Endothelial cell of umbilical vein (primary cell): ENCODE measurements at regions not wholly inside any gene's neighbourhood (a gene's known extent, or its start where the extent isn't known, plus 50 kb on each side); places are given as distances from the start of the nearest gene placed in this dataset.

Experiments
- BruUV-seq: library from RNA; stranded (reverse); fragments of 400-500 nt; replicated peaks from 2 replicates; lab custom pipeline; 2021; lab: Mats Ljungman, UMichigan
- CTCF ChIA-PET: fragments of 300-600, 350-600 bp; sonication (Branson Sonifier 250); formaldehyde crosslinking; loops from one replicate; lab custom pipeline; 2021; ENCODE audit warnings: antibody characterized with exemption, inconsistent platforms; lab: Charles Lee
- POLR2A ChIA-PET: fragments of 300-600, 350-600 bp; sonication (Branson Sonifier 250); formaldehyde crosslinking; loops from one replicate; lab custom pipeline; 2021; ENCODE audit warnings: antibody characterized with exemption, inconsistent platforms; lab: Charles Lee
- DNase-seq: peaks from one replicate; pipeline ENCODE4 v3.0.0-alpha.2; 2011; ENCODE audit warnings: low read depth, low spot score
- FAIRE-seq: peaks from 2 replicates; lab custom pipeline; 2011; peaks lifted over from hg19 to GRCh38; lab: Jason Lieb, UNC
- H2AFZ ChIP-seq: 2 replicates; pipeline ENCODE4 v1.6.0; 2012; ENCODE audit warnings: low read depth, low read length, control low read depth, inconsistent platforms
- H3K27ac ChIP-seq: 2 replicates; pipeline ENCODE4 v1.5.1; 2011; ENCODE audit warnings: low read depth, mild to moderate bottlenecking, control low read depth, low read length, moderate library complexity; ENCODE audit not compliant: insufficient read depth
- H3K27me3 ChIP-seq, 2 experiments: 2 replicates each; pipeline versions ENCODE4 v1.6.0 to v1.6.1; 2011; ENCODE audit warnings: low read length in 2 of 2, mixed read lengths in 1 of 2; ENCODE audit not compliant: control insufficient read depth in 2 of 2, insufficient read depth in 2 of 2
- H3K36me3 ChIP-seq, 2 experiments: 2 replicates in 1 of 2; 3 replicates in 1 of 2; pipeline ENCODE4 v1.5.1; 2011; ENCODE audit warnings: low read length in 2 of 2, mild to moderate bottlenecking in 1 of 2, moderate library complexity in 1 of 2; ENCODE audit not compliant: control insufficient read depth in 2 of 2, insufficient read depth in 2 of 2; ENCODE audit errors: extremely low read depth in 1 of 2
- H3K4me1 ChIP-seq: 3 replicates; pipeline ENCODE4 v1.5.1; 2011; ENCODE audit warnings: mild to moderate bottlenecking, low read length; ENCODE audit not compliant: control insufficient read depth, insufficient read depth; ENCODE audit errors: extremely low read depth
- H3K4me2 ChIP-seq: 2 replicates; pipeline ENCODE4 v1.6.1; 2011; ENCODE audit warnings: low read length, control low read depth, mixed read lengths; ENCODE audit not compliant: insufficient read depth
- H3K4me3 ChIP-seq, 3 experiments: fragments of 200-600 bp in 1 of 3; sonication (generic), shearing (Covaris generic) in 1 of 3; replicated peaks in 1 of 3; 2 replicates each; pipeline ENCODE4 v1.5.1; 2011 to 2016; ENCODE audit warnings: control low read depth in 3 of 3, low read length in 3 of 3, mild to moderate bottlenecking in 2 of 3, inconsistent platforms in 1 of 3, low read depth in 1 of 3, moderate library complexity in 1 of 3; ENCODE audit not compliant: insufficient read depth in 1 of 3
- H3K79me2 ChIP-seq: 2 replicates; pipeline ENCODE4 v1.6.0; 2012; ENCODE audit warnings: low read length, inconsistent platforms; ENCODE audit not compliant: control insufficient read depth, insufficient read depth
- H3K9ac ChIP-seq: replicated peaks from 2 replicates; pipeline ENCODE3; 2011; ENCODE audit warnings: low read length, control low read depth; ENCODE audit not compliant: insufficient read depth; ENCODE audit errors: extremely low read depth
- H3K9me1 ChIP-seq: replicated peaks from 3 replicates; pipeline ENCODE4 v1.6.0; 2011; ENCODE audit warnings: mild to moderate bottlenecking, low read length; ENCODE audit not compliant: control insufficient read depth, insufficient read depth; ENCODE audit errors: extremely low read depth
- H3K9me3 ChIP-seq: replicated peaks from 2 replicates; pipeline ENCODE4 v1.5.1; 2012; ENCODE audit warnings: low read length, inconsistent platforms; ENCODE audit not compliant: control insufficient read depth, insufficient read depth
- H4K20me1 ChIP-seq: replicated peaks from 2 replicates; pipeline ENCODE3; 2011; ENCODE audit warnings: mild to moderate bottlenecking, low read length; ENCODE audit not compliant: control insufficient read depth, insufficient read depth; ENCODE audit errors: extremely low read depth
- CTCF ChIP-seq, 2 donors: IDR thresholded peaks; 1 replicate in 1 of 2; 2 replicates in 1 of 2; pipeline ENCODE4 v1.5.1; 2011; ENCODE audit warnings: low read length in 2 of 2, mild to moderate bottlenecking in 2 of 2, moderate library complexity in 2 of 2, control low read depth in 1 of 2, inconsistent platforms in 1 of 2, low read depth in 1 of 2; ENCODE audit not compliant: insufficient read depth in 1 of 2; ENCODE audit errors: extremely low read depth in 1 of 2
- EZH2 ChIP-seq: IDR thresholded peaks from 2 replicates; pipeline ENCODE4 v1.6.1; 2012; ENCODE audit warnings: borderline replicate concordance, low read depth, mild to moderate bottlenecking, moderate library complexity, low read length, inconsistent platforms; ENCODE audit not compliant: severe bottlenecking
- FOS ChIP-seq: IDR thresholded peaks from 2 replicates; pipeline ENCODE4 v1.6.1; 2011; ENCODE audit warnings: mild to moderate bottlenecking, low read length, moderate library complexity, borderline replicate concordance; ENCODE audit not compliant: insufficient read depth
- GATA2 ChIP-seq: IDR thresholded peaks from 2 replicates; pipeline ENCODE4 v1.7.0; 2011; ENCODE audit warnings: low read depth, mild to moderate bottlenecking, moderate library complexity, mixed read lengths, low read length; ENCODE audit not compliant: insufficient read length, insufficient read depth
- JUN ChIP-seq: IDR thresholded peaks from 2 replicates; pipeline ENCODE4 v1.6.1; 2011; ENCODE audit warnings: borderline replicate concordance, low read depth; ENCODE audit not compliant: insufficient read length, insufficient read depth
- MAX ChIP-seq: IDR thresholded peaks from 2 replicates; pipeline ENCODE4 v1.6.1; 2011; ENCODE audit not compliant: insufficient read depth, insufficient read length
- MYC ChIP-seq: IDR thresholded peaks from one replicate; pipeline ENCODE4 v1.6.1; 2011; ENCODE audit warnings: mild to moderate bottlenecking, low read depth, low read length
- POLR2A ChIP-seq: IDR thresholded peaks from 2 replicates; pipeline ENCODE4 v1.6.1; 2012; ENCODE audit warnings: low read depth, mild to moderate bottlenecking, control low read depth, low read length
- POLR2AphosphoS5 ChIP-seq: IDR thresholded peaks from 2 replicates; pipeline ENCODE4 v1.6.1; 2012; ENCODE audit warnings: low read depth, mild to moderate bottlenecking, control low read depth, low read length, moderate library complexity; ENCODE audit not compliant: insufficient read depth
- dilution Hi-C: fragments of 300-500 bp; cut with MboI; formaldehyde crosslinking; loops from one replicate; pipeline ENCODE4 v1.15.0; 2019; ENCODE audit warnings: low sequenced_read_pairs; ENCODE audit not compliant: extremely low pct_ligation_motif_present
- intact Hi-C: fragments of 100-400 bp; cut with micrococcal nuclease; formaldehyde crosslinking; loops from one replicate; pipeline ENCODE4 v1.10.0; 2022

GRCh38 chr11:27921472-27921871, 186.5 kb downstream of the KIF18A start:
- no peaks in the 10 kb centered on the region for H3K9me3 ChIP-seq
- no peak overlapping the region for H3K4me2 ChIP-seq
- FAIRE-seq = no peak
- no peak overlapping the region for H3K4me3 ChIP-seq
- H3K9me1 ChIP-seq = no peaks in the 10 kb centered on the region
- H2AFZ ChIP-seq = no peak overlapping the region
- ChIA-PET CTCF (no interaction called here), POLR2A (no interaction called here)
- H4K20me1 ChIP-seq = no peaks in the 10 kb centered on the region
- H3K27me3 ChIP-seq = no peaks in the 10 kb centered on the region
- no peaks in the 10 kb centered on the region for H3K36me3 ChIP-seq
- intact Hi-C loops (no loop called here), dilution Hi-C loops (no loop called here)
- TF ChIP-seq MAX = no peak
- no peak for TF ChIP-seq MYC
- TF ChIP-seq GATA2 = no peak
- TF ChIP-seq CTCF (IDR thresholded peaks at IDR 0.05; ENCODE audit: extremely low read depth in 1 of 2, insufficient read depth in 1 of 2, low read depth in 1 of 2, low read length in 2 of 2) = no peak
- TF ChIP-seq JUN = no peak
- no peak for TF ChIP-seq POLR2A
- no peak for TF ChIP-seq FOS
- no peak for TF ChIP-seq POLR2AphosphoS5
- no peak for TF ChIP-seq EZH2
- no peak overlapping the region for H3K9ac ChIP-seq
- H3K79me2 ChIP-seq = no peaks in the 10 kb centered on the region
- no peak for DNase-seq
- no peaks in the 10 kb centered on the region for H3K4me1 ChIP-seq
- no peak overlapping the region for H3K27ac ChIP-seq
- no TSS peak for BruUV-seq
